Stomach (tissue), 8 donors: ENCODE measurements at regions not wholly inside any gene's neighbourhood (a gene's known extent, or its start where the extent isn't known, plus 50 kb on each side); places are given as distances from the start of the nearest gene placed in this dataset.

Experiments used
- DNase-seq, 2 donors: peaks; one replicate each; pipeline versions ENCODE4 v3.0.0 to v3.0.0-alpha.2; 2013 to 2019
- H3K27ac ChIP-seq, 5 donors: fragments of 200-600 bp in 4 of 5; sonication (generic) in 4 of 5; one replicate each; pipeline ENCODE4 v1.5.1; 2013 to 2019; ENCODE audit warnings: mild to moderate bottlenecking in 1 of 5, moderate library complexity in 1 of 5
- H3K27me3 ChIP-seq, 3 donors: fragments of 200-600 bp; sonication (generic); one replicate each; pipeline ENCODE4 v1.5.1; 2017 to 2019; ENCODE audit warnings: mixed run types in 1 of 3
- H3K36me3 ChIP-seq, 4 donors: fragments of 200-600 bp; sonication (generic); 1 replicate in 3 of 4; 2 replicates in 1 of 4; pipeline ENCODE4 v1.5.1; 2016 to 2019
- H3K4me1 ChIP-seq, 4 donors: fragments of 200-600 bp; sonication (generic); one replicate each; pipeline ENCODE4 v1.5.1; 2016 to 2019
- H3K4me3 ChIP-seq, 4 donors: fragments of 200-600 bp; sonication (generic) in 3 of 4; one replicate each; pipeline ENCODE4 v1.5.1; 2016 to 2019; ENCODE audit warnings: mild to moderate bottlenecking in 1 of 4
- H3K9me3 ChIP-seq, 4 donors: fragments of 200-600 bp; sonication (generic); one replicate each; pipeline ENCODE4 v1.5.1; 2016 to 2019
- EP300 ChIP-seq: sonication (generic); formaldehyde crosslinking; IDR thresholded peaks from one replicate; pipeline ENCODE4 v1.6.1; 2017; ENCODE audit warnings: antibody characterized with exemption
- POLR2A ChIP-seq, 4 donors: fragments of 450-650 bp; IDR thresholded peaks; one replicate each; pipeline ENCODE4 v1.6.1; 2016; ENCODE audit warnings: antibody characterized with exemption in 4 of 4, control low read depth in 2 of 4, mild to moderate bottlenecking in 1 of 4, moderate library complexity in 1 of 4
- POLR2AphosphoS5 ChIP-seq, 3 donors: sonication (generic); formaldehyde crosslinking; IDR thresholded peaks; one replicate each; pipeline ENCODE4 v1.6.1; 2016; ENCODE audit warnings: antibody characterized with exemption in 3 of 3
- WGBS, 5 donors: extraction: QIAGEN DNeasy Blood & Tissue Kit in 3 of 5; methylation state at CpG; one replicate each; pipeline versions ENCODE4 v1.1.5 to v1.1.7; 2013 to 2018; 5-methylcytosine and 5-hydroxymethylcytosine counted together
- intact Hi-C: fragments of 100-400 bp; cut with DNase I; formaldehyde crosslinking; loops from one replicate; pipeline ENCODE4 v1.15.1; 2023; ENCODE audit warnings: low total_unique reads
- TF ChIP-seq, protein P1 (sequence below), 7 experiments: fragments of 450-650 bp in 4 of 7; fragments of 200-600 bp in 3 of 7; sonication (generic) in 3 of 7; IDR thresholded peaks; one replicate each; pipeline ENCODE4 v1.5.1; 2016 to 2019; ENCODE audit warnings: antibody characterized with exemption in 7 of 7, control low read depth in 2 of 7, mild to moderate bottlenecking in 1 of 7
- donor health status: healthy with polysubstance abuse.
- donor health status: Bipolar disorder and iron deficiency.
- donor health status: healthy.

DNA sequence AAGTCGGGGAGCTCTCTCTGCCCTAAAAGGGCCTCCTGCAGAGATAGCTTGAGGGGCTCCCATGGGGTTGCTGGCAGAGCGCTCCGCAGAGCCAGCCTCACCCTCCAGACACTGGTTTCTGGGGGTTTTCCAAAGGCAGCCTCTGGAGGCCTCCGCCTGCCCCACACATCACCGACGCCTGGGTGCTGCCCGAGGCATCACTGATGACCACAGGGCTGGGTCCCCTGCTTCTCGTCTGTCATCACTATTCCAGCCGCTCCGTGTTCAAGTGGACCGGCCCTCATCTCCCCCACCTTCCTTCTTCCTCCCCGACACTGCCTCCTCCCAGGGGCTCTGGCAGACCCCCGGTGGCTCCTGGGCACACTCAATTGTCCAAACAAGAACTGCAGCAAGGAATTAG, 64.1 kb upstream of the IRX4 start:
- Histone ChIP-seq H3K36me3 (peaks cover 0 to 4% (median 0%) of the 10 kb centered on the region in 4 donors), H3K4me1 (no peaks in the 10 kb centered on the region), H3K27ac (no peak overlapping the region), H3K4me3 (no peak overlapping the region), H3K27me3 (peaks cover 0 to 13% (median 11%) of the 10 kb centered on the region in 3 donors), H3K9me3 (peaks cover 0 to 6% (median 0%) of the 10 kb centered on the region in 4 donors)
- intact Hi-C loops = no loop called here
- 68 to 79% (median 76%) methylated on average over 13 of the region's 13 CpGs for WGBS, 5 donors
- no peak for DNase-seq
- TF ChIP-seq POLR2A (IDR thresholded peaks at IDR 0.05) (no peak), POLR2AphosphoS5 (IDR thresholded peaks at IDR 0.05) (no peak), EP300 (no peak)
- TF ChIP-seq, protein P1, sequence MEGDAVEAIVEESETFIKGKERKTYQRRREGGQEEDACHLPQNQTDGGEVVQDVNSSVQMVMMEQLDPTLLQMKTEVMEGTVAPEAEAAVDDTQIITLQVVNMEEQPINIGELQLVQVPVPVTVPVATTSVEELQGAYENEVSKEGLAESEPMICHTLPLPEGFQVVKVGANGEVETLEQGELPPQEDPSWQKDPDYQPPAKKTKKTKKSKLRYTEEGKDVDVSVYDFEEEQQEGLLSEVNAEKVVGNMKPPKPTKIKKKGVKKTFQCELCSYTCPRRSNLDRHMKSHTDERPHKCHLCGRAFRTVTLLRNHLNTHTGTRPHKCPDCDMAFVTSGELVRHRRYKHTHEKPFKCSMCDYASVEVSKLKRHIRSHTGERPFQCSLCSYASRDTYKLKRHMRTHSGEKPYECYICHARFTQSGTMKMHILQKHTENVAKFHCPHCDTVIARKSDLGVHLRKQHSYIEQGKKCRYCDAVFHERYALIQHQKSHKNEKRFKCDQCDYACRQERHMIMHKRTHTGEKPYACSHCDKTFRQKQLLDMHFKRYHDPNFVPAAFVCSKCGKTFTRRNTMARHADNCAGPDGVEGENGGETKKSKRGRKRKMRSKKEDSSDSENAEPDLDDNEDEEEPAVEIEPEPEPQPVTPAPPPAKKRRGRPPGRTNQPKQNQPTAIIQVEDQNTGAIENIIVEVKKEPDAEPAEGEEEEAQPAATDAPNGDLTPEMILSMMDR (IDR thresholded peaks at IDR 0.05) = no peak

DNA sequence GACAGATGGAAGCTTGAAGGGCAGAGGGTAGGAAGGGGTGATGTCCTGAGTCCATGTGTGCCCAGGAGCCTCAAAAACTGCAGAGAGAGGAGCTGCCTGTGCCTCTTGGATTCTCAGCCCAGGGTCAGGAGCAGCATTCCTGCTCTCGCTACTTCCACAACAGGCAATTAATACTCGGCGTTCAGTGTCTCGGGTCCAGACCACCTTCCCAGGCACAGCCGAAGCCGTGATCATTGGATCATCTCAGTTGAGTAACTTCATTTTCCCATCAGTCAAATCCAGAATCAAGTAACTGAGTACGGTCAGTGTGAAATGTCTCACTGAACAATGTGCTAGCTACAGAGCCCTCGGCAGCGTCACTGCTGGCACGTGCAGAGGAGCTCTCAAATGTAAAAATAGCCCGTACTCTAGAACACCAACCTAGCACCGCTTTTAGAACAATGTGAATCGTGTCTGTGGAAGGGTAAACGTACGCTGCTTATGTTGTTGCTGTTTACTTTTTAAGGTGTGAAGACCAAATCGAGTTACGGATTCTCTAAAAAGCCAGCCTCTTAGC, 63.5 kb upstream of the IRX4 start:
- H3K36me3 ChIP-seq = peaks cover 0 to 4% (median 0%) of the 10 kb centered on the region in 4 donors
- no peak overlapping the region for H3K27ac ChIP-seq
- DNase-seq = no peak
- no peaks in the 10 kb centered on the region for H3K4me1 ChIP-seq
- no peak overlapping the region for H3K4me3 ChIP-seq
- intact Hi-C loops = no loop called here
- WGBS, 5 donors = 76 to 84% (median 80%) methylated on average over 16 to 17 of the region's 17 CpGs
- peaks cover 0 to 6% (median 0%) of the 10 kb centered on the region in 4 donors for H3K9me3 ChIP-seq
- TF ChIP-seq POLR2A (IDR thresholded peaks at IDR 0.05) = no peak
- peaks cover 0 to 13% (median 11%) of the 10 kb centered on the region in 3 donors for H3K27me3 ChIP-seq

DNA sequence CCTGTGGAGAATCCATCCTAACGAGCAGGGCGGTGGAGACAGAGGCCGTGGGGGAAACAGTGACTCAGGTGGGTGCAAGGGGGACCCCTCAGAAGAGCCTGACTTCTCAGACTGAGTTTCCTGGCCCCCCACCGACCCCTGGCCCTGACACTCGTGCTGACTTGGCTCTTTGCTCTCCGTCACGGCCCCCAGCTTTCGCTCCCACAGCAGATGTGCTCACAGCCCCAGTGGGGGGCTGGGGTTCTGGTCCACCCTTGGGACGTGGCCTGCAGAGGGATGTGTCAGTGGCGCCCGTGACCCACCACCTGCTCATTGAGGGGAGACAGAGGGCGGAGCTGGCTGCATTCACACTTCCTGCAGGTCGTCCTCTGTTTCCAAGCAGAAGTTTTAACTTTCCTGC, 62.9 kb upstream of the IRX4 start:
- Histone ChIP-seq H3K9me3 (peaks cover 0 to 6% (median 0%) of the 10 kb centered on the region in 4 donors), H3K36me3 (peaks cover 0 to 4% (median 0%) of the 10 kb centered on the region in 4 donors), H3K4me3 (no peak overlapping the region), H3K4me1 (no peaks in the 10 kb centered on the region), H3K27ac (no peak overlapping the region), H3K27me3 (peaks cover 0 to 13% (median 11%) of the 10 kb centered on the region in 3 donors)
- WGBS, 5 donors = 71 to 83% (median 75%) methylated on average over 10 to 13 of the region's 13 CpGs
- DNase-seq = no peak
- TF ChIP-seq POLR2A (IDR thresholded peaks at IDR 0.05) (no peak), POLR2AphosphoS5 (IDR thresholded peaks at IDR 0.05) (no peak), EP300 (no peak)
- TF ChIP-seq, protein P1 (IDR thresholded peaks at IDR 0.05) = no peak
- intact Hi-C loops = no loop called here

DNA sequence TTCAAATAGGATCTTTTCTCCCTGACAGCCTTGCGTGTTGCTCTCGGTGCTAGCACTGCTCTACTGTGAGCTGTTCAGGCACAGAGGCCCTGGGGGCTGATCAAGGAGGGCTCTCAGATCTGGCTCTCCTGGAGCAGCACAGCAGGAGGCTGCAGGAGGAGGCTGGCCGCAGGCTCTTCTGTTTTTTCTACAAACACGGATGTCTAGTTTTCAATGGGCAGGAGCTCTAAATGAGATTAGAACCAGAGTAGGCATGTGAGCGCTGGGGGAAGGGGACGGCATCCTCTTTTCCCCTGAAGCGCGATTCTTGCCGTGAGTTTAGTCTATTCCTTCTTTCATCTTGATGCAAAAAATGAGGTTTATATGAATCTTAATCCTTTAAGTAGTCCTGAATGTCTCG, 61.7 kb upstream of the IRX4 start:
- Histone ChIP-seq H3K36me3 (peaks cover 0 to 4% (median 0%) of the 10 kb centered on the region in 4 donors), H3K9me3 (peaks cover 0 to 6% (median 0%) of the 10 kb centered on the region in 4 donors), H3K4me3 (no peak overlapping the region), H3K27ac (no peak overlapping the region), H3K4me1 (no peaks in the 10 kb centered on the region), H3K27me3 (peaks cover 0 to 13% (median 11%) of the 10 kb centered on the region in 3 donors)
- intact Hi-C loops = no loop called here
- DNase-seq = no peak
- 65 to 70% (median 69%) methylated on average over 10 of the region's 10 CpGs for WGBS, 5 donors
- TF ChIP-seq POLR2AphosphoS5 (IDR thresholded peaks at IDR 0.05) = no peak
- TF ChIP-seq, protein P1 (IDR thresholded peaks at IDR 0.05) = no peak
- no peak for TF ChIP-seq EP300
- TF ChIP-seq POLR2A (IDR thresholded peaks at IDR 0.05) = no peak

DNA sequence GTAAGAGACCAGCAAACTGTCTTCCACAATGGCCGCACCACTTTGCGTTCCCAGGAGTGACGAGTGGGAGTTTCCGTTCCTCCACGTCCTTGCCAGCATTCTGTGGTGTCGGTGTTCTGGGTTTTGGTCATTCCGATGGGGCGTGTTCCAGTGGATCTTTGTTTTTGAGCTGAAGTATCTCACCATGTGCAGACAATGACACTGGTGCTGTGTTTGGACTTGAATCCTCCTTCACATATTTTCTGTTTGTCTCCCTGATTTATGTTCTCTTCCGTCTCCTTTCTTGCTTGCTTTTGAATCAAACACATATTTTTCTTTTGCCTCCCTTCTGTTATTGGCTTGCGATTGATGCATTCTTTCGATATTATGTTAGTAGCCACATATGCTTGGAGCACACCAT, 60.8 kb upstream of the IRX4 start:
- H3K36me3 ChIP-seq = peaks cover 0 to 4% (median 0%) of the 10 kb centered on the region in 4 donors
- H3K4me3 ChIP-seq = no peak overlapping the region
- TF ChIP-seq, protein P1 (IDR thresholded peaks at IDR 0.05) = no peak
- no peak for TF ChIP-seq POLR2A (IDR thresholded peaks at IDR 0.05)
- TF ChIP-seq EP300 = no peak
- intact Hi-C loops = no loop called here
- DNase-seq = no peak
- H3K4me1 ChIP-seq = no peaks in the 10 kb centered on the region
- peaks cover 0 to 13% (median 7%) of the 10 kb centered on the region in 3 donors for H3K27me3 ChIP-seq
- H3K9me3 ChIP-seq = peaks cover 0 to 6% (median 0%) of the 10 kb centered on the region in 4 donors
- H3K27ac ChIP-seq = no peak overlapping the region
- WGBS, 5 donors = 84 to 93% (median 89%) methylated on average over 11 of the region's 11 CpGs
